ENCODE measurements at regions not wholly inside any gene's neighbourhood (a gene's known extent, or its start where the extent isn't known, plus 50 kb on each side); places are given as distances from the start of the nearest gene placed in this dataset.

DNA sequence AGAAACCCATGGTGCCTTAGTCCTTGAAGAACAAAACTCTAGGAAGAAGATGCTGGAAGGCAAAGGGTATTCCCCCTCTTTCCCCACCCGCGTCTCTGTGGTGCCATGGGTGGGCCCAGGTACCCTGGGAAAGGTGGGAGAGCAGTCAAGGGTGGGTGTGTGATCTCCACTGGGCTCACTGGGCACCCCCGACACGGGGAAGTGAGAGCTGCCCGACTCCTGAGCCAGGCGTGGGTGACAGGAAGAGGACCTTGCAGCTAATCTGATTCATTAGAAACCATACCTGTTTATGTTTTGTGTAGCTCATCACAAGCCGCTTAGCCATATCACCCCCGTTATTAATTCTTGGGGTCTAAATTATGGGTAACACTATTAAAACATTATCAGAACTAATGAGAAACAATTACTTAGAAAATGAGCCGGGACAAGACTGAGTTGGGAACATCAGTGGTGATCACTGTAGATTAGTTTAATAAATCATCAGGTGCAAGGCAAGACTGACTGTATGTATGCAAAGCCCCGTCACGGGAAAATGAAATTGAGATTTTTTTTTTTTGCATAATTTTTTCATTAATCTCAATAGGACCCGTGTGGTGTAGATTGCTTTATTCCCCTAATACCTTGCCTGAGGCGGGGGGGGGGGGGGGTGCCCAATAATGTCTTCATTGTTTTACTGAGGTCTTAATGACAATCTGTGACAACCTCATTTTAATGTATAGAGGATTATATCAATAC, 77.3 kb downstream of the ZIC5 start:
- FAIRE-seq: no peak
- DNase-seq (ENCODE audit: extremely low spot score, insufficient read length, low read depth): no peak

DNA sequence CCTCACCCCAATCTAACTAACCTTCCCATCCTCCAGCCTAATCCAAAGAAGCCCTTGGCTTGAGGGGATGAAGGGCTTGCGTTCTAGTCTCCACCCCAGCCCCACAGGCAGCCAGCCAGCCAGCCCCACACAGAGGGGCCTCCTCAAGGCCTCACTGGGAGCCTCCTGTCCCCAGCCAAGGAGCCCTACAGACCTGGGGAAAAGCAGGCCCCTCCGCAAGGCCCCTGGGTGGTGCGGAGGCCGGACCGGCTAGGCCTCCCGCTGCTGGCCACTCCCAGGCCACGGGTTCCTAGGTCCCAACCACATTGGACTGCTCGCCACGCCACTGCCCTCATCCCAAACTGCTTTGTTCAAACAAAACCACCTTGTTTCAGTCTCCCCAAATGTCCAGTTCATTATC, 78.0 kb downstream of the ZIC5 start:
- DNase-seq (ENCODE audit: extremely low spot score, insufficient read length, low read depth) (no peak), FAIRE-seq (no peak)

DNA sequence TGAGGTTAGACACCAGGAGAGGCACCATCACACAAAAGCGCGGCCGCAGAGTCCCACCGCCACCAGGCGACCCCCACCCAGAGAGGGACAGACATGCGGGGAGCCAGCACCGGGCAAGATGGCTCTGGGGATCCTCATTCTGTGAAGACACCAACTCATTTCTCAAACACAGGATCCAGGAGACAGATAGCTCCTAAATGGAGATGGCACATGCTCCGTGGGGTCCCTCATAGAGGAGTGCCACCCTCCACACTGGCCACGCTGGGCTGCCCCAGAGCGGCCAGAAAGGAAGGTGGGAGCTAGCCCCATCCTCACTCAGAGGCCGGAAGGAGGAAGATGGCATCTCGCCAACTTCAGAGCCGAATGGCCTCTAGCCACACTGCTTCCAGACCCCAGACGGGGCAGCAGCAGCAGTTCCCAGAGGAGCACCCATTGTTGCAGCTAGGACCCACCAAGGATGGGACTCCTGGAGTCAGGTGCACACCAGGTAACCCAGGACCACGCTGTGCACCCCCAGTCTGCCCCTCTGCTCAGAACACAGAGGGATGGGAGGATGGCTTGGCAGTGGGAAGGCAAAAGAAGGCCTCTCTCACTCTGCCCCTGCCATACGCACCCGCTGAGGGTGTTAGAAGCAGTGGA, 78.6 kb downstream of the ZIC5 start:
- FAIRE-seq: no peak

GRCh38 chr13:99892196-99892613, 79.4 kb downstream of the ZIC5 start:
- FAIRE-seq: no peak
- no peak for DNase-seq (ENCODE audit: extremely low spot score, insufficient read length, low read depth)

More for the DNA sequence above, 78.6 kb downstream of the ZIC5 start:
- DNase-seq (ENCODE audit: extremely low spot score, insufficient read length, low read depth): no peak

DNA sequence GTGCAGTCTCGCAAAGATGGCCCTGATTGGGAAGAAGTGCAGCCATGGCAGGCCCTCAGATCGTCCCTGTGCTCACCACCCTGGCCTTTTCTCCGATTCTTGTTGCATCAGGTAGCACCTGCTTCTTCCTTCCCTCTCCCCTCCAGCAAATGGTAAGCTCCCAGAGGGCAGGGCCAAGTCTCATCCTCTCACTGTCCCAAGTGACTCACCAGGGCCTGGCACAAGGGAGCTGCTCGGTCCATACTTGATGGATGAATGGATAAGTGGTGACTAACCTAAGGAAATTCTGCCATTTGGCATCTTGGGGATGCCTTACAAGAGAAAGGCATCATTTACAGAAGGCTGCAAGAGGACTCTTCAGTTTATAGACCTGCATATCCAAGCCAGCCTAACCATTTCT, 84.9 kb downstream of the ZIC5 start:
- no peak for FAIRE-seq
- no peak for DNase-seq (ENCODE audit: extremely low spot score, insufficient read length, low read depth)

DNA sequence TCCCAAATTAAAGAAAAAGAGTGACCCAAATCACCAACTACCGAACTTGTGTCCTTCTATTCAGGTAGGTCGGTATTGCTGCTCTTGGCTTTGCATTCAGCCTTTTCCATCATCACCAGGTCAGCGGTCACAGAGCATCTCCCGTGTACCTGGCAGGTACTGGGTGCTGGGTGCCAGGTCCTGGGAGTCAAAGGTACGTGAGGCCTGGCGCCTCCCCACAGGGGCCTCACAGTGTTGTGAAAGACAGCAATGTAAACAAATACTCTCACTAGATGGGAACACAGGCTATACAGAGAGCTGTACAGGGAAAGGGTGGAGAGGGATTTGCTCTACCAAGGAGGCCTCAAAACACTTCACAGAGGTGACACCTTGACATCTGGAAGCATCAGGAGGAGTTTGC, 86.7 kb downstream of the ZIC5 start:
- no peak for FAIRE-seq
- DNase-seq (ENCODE audit: extremely low spot score, insufficient read length, low read depth): no peak

DNA sequence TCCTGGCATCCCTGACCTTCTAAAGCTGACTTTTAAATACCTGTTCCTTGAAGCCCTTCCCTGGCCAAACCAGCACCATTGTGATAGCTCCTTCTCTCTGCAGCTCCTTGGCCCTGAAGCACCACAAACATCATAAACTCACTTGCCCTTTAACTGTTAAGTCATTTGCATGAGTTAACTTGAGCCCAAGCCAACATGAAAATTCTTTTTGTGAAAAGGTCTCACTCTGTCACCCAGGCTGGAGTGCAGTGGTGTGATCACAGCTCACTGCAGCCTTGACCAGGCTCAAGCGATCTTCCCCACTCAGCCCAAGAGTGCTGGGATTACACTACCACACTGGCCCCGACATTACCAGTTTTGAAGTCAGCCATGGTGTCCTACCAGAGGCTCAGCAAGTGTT, 87.8 kb downstream of the ZIC5 start:
- DNase-seq (ENCODE audit: extremely low spot score, insufficient read length, low read depth) (no peak), FAIRE-seq (no peak)

- DNase-seq (ENCODE audit: extremely low spot score, insufficient read length, low read depth) (no peak), FAIRE-seq (no peak)
Measured at GRCh38 chr13:99878921-99879610, 92.5 kb downstream of the ZIC5 start.

DNA sequence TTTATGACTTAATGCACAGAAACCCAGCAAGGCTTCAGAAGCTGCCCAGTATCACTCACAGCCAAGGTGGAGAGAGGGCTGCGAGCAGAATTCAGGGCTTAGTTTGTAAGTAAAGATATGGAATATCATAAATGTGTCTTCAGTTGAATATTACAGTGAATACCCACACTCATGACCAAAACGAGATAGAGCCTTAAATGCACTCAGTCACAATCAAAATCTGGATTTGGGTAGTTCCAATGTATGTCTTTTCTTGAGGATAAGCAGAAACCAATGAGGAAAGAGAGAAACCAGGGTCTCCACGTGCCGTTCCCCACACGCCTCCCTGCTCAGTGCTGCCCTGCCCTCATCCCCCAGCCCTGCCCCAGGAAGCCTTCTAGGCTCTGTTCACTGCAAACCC, 94.9 kb downstream of the ZIC5 start:
- FAIRE-seq: no peak
- no peak for DNase-seq (ENCODE audit: extremely low spot score, insufficient read length, low read depth)

GRCh38 chr13:99875391-99875790, 96.2 kb downstream of the ZIC5 start:
- DNase-seq (ENCODE audit: extremely low spot score, insufficient read length, low read depth) (no peak), FAIRE-seq (no peak)

DNA sequence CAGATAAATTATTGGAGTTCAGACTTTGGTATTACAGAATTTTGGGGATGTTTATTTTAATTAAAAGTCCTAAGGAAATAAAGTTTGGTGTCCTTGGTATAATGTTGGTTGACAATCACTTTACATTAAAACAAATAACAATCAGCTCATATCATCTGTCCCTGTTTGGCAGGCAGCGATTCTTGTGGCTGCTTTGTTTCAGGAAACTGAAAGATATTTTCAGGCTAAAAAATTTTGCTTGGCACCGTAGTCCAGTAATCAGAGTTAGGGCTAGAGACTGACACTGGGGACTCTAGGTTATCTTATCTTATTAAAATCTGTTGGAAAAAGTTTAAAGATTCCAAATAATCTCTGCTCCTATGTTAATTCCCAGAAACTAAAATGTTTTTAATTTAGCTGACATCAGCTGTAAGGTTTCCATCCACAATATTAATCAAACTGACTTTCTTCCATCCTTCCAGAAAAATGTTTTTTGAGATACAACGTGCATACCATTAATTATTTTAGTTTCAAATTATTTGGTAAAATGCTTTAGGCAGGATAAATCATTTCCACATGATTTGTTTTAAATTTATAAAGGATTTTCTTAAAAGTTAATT, 97.6 kb downstream of the ZIC5 start:
- DNase-seq (ENCODE audit: extremely low spot score, insufficient read length, low read depth) (no peak), FAIRE-seq (no peak)

DNA sequence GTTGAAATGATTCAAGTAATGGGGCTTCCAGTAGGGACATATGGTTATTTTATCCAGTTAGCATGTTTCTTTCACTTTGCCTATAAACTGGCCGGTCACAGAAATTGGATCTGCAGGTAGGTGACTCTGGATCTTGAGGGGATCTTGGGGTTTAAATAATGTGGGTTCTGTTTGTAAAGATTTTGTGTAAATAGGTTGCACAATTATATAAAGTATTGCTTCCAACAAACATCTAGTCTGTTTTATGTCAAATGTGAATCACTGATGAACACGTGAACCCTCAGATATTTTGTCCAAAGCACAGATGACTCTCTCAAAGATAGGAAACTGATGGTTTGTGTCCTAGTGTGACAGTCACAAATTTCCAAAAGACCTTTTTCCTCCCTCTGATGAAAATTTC, 98.4 kb downstream of the ZIC5 start:
- DNase-seq (ENCODE audit: extremely low spot score, insufficient read length, low read depth) (no peak), FAIRE-seq (no peak)

GRCh38 chr13:99871249-99871898, 100.2 kb downstream of the ZIC5 start:
- no peak for DNase-seq (ENCODE audit: extremely low spot score, insufficient read length, low read depth)
- no peak for FAIRE-seq

GRCh38 chr13:99870541-99870940, 101.0 kb downstream of the ZIC5 start:
- FAIRE-seq (no peak), DNase-seq (ENCODE audit: extremely low spot score, insufficient read length, low read depth) (no peak)

- FAIRE-seq (no peak), DNase-seq (ENCODE audit: extremely low spot score, insufficient read length, low read depth) (no peak)
Measured at GRCh38 chr13:99869830-99870229, 101.7 kb downstream of the ZIC5 start.

- FAIRE-seq (no peak), DNase-seq (ENCODE audit: extremely low spot score, insufficient read length, low read depth) (no peak)
Measured at GRCh38 chr13:99868767-99869166, 102.8 kb downstream of the ZIC5 start.

DNA sequence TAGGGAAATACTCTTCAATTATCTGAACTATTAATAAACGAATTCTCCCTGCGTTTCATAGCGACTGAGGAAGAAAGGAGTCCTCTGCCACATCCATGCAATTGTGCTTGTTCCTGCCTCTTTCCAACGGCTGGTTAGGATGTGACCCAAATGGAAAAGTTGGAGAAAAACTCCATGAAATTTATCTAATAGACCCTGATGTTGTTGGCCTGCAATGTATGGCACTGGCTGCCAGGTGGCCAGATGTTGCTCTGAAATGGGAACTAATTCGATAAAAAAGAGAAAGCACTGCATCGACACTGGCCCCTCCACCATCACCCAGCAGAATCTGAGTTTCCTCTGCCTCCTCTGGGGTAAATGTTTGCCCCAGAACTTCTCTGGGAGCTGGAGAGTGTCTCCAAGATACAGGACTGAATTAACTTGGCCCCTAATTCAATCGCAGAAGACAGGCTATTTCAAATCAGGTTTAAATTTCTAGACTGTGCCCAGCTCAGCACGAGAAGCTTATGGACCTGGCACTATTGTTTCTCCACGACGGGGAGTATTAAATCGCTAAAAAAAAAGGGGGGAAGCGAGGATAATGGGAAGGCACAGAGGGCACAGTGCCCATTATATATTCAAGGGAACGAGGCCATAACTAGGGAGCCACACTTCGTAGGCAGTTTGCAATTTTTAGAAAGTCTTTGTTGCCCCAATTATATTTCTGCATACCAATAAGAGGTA, 103.9 kb downstream of the ZIC5 start:
- no peak for FAIRE-seq

GRCh38 chr13:99866781-99867180, 104.8 kb downstream of the ZIC5 start:
- FAIRE-seq (no peak), DNase-seq (ENCODE audit: extremely low spot score, insufficient read length, low read depth) (no peak)

More for the DNA sequence above, 103.9 kb downstream of the ZIC5 start:
- DNase-seq (ENCODE audit: extremely low spot score, insufficient read length, low read depth): no peak

DNA sequence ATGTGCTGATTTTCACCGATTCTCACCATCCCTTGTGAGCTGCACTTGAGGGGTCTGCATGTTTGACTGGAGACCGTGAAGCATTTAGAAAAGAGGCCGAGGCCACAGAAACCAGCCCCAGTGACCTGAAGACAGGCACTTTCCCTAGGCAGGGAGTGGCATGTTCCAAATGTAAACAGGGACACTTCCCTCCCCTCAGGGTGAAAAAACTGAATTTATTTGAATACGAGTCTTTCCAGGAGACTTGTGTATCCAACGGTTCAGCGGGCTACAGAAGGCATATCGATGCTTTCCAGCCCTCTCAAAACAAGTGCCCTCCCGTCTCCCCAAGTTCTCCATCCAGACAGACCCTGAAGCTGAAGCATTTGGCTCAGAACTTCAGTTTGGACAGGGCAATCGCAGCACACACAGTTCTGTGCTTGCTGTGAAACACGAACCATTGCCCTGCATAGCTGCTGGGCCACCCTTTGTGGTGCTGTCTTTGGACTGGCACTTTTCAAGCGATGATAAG, 106.1 kb downstream of the ZIC5 start:
- FAIRE-seq: no peak

DNA sequence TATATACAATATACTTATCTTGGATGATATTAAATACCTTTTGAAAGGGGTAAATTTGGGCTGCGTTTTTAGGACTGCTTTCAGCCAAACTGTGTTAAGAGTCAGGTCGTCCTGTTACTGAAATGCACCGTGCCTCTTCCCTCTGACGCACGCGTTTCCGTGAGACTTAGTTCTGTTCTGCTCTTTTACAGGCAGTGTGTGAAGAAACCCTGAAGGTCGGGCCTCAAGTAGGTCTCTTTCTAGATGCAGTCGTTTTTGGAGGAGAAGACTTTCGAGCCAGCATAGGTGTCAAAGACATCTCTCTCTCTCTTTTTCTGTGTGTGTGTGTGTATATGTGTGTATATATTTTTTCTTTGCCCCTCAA, 107.0 kb downstream of the ZIC5 start:
- no peak for FAIRE-seq

More for the DNA sequence above, 106.1 kb downstream of the ZIC5 start:
- no peak for DNase-seq (ENCODE audit: extremely low spot score, insufficient read length, low read depth)

More for the DNA sequence above, 107.0 kb downstream of the ZIC5 start:
- no peak for DNase-seq (ENCODE audit: extremely low spot score, insufficient read length, low read depth)

All from GM18507 (cell line).